HepG2 (cell line): ENCODE measurements at regions not wholly inside any gene's neighbourhood (a gene's known extent, or its start where the extent isn't known, plus 50 kb on each side); places are given as distances from the start of the nearest gene placed in this dataset.

Source experiments
- CHCHD3 ChIP-seq: sonication (generic); formaldehyde crosslinking; IDR thresholded peaks from 2 replicates; pipeline ENCODE4 v1.8.0; 2022; ENCODE audit warnings: mild to moderate bottlenecking, missing genetic modification reagents, moderate library complexity
- FIP1L1 ChIP-seq: fragments of 200-400 bp; formaldehyde crosslinking; IDR thresholded peaks from 2 replicates; pipeline ENCODE4 v1.6.1; 2018; ENCODE audit warnings: low read depth, mild to moderate bottlenecking, low read length, moderate library complexity, borderline replicate concordance; ENCODE audit not compliant: insufficient read depth
- GFI1 ChIP-seq: sonication (generic); formaldehyde crosslinking; IDR thresholded peaks from 2 replicates; pipeline ENCODE4 v1.5.0; 2020; ENCODE audit warnings: missing genetic modification reagents, mild to moderate bottlenecking, borderline replicate concordance
- HOXA7 ChIP-seq: sonication (generic); formaldehyde crosslinking; IDR thresholded peaks from 2 replicates; pipeline ENCODE4 v1.8.1; 2022; ENCODE audit warnings: mild to moderate bottlenecking, missing genetic modification reagents, moderate library complexity
- KDM6A ChIP-seq: IDR thresholded peaks from 2 replicates; pipeline ENCODE4 v1.6.1; 2016; ENCODE audit warnings: low read depth
- MED13 ChIP-seq: sonication (generic); formaldehyde crosslinking; IDR thresholded peaks from 2 replicates; pipeline ENCODE4 v1.5.0; 2020; ENCODE audit warnings: missing genetic modification reagents
- MZF1 ChIP-seq: sonication (generic); formaldehyde crosslinking; IDR thresholded peaks from 2 replicates; pipeline ENCODE4 v1.8.1; 2023; ENCODE audit warnings: mild to moderate bottlenecking, missing genetic modification reagents, borderline replicate concordance
- NFYC ChIP-seq: IDR thresholded peaks from 2 replicates; pipeline ENCODE4 v1.6.1; 2016; ENCODE audit warnings: missing genetic modification reagents, missing compliant biosample characterization
- PAWR ChIP-seq: sonication (generic); formaldehyde crosslinking; IDR thresholded peaks from 2 replicates; pipeline ENCODE4 v1.4.0; 2020; ENCODE audit warnings: missing genetic modification reagents, mild to moderate bottlenecking, borderline replicate concordance
- PITX1 ChIP-seq: sonication (generic); formaldehyde crosslinking; IDR thresholded peaks from 2 replicates; pipeline ENCODE4 v1.5.1; 2020; ENCODE audit warnings: mild to moderate bottlenecking, missing genetic modification reagents
- PTBP1 ChIP-seq: fragments of 200-400 bp; formaldehyde crosslinking; IDR thresholded peaks from 2 replicates; pipeline ENCODE4 v1.6.1; 2018; ENCODE audit warnings: low read length, low read depth; ENCODE audit not compliant: poor library complexity, severe bottlenecking
- RFXAP ChIP-seq: sonication (generic); formaldehyde crosslinking; IDR thresholded peaks from 2 replicates; pipeline ENCODE4 v1.4.0; 2020; ENCODE audit warnings: missing genetic modification reagents, borderline replicate concordance
- SMC3 ChIP-seq: IDR thresholded peaks from 2 replicates; pipeline ENCODE4 v1.6.1; 2011; ENCODE audit warnings: low read length, improper control_type of control experiment
- TBX2 ChIP-seq: sonication (generic); formaldehyde crosslinking; IDR thresholded peaks from 2 replicates; pipeline ENCODE4 v1.5.0; 2020; ENCODE audit warnings: missing genetic modification reagents, mild to moderate bottlenecking, borderline replicate concordance
- TCF7L2 ChIP-seq: IDR thresholded peaks from 2 replicates; pipeline ENCODE4 v1.6.1; 2011; ENCODE audit warnings: mild to moderate bottlenecking, low read depth, low read length, moderate library complexity
- THYN1 ChIP-seq: sonication (generic); formaldehyde crosslinking; IDR thresholded peaks from 2 replicates; pipeline ENCODE4 v1.8.1; 2023; ENCODE audit warnings: low read depth, mild to moderate bottlenecking, moderate library complexity, missing genetic modification reagents, borderline replicate concordance
- TRIM24 ChIP-seq: sonication (generic); formaldehyde crosslinking; IDR thresholded peaks from 2 replicates; pipeline ENCODE4 v1.8.0; 2022; ENCODE audit warnings: mild to moderate bottlenecking, missing genetic modification reagents
- ZFP1 ChIP-seq: IDR thresholded peaks from 2 replicates; pipeline ENCODE4 v1.6.1; 2016
- ZNF83 ChIP-seq: sonication (generic); formaldehyde crosslinking; IDR thresholded peaks from 2 replicates; pipeline ENCODE4 v1.4.0; 2020; ENCODE audit warnings: missing genetic modification reagents, mild to moderate bottlenecking, borderline replicate concordance
- TF ChIP-seq, protein P1 (sequence below): IDR thresholded peaks from 2 replicates; pipeline ENCODE4 v1.6.1; 2012; ENCODE audit warnings: low read length, improper control_type of control experiment

- TF ChIP-seq NFYC (CRISPR knock-in tag) (peak; percentile 15), ZFP1 (CRISPR knock-in tag) (peak; percentile 62; the same call in 1 of the 2 replicates), HOXA7 (CRISPR knock-in tag) (no peak), GFI1 (CRISPR knock-in tag) (peak; percentile 72), MED13 (CRISPR knock-in tag) (peak; percentile 80), TBX2 (peak; percentile 66), PAWR (CRISPR knock-in tag) (no peak; the same call in none of the 2 replicates), PITX1 (CRISPR knock-in tag) (peak; percentile 82), RFXAP (no peak), KDM6A (peak; percentile 70; the same call in 1 of the 2 replicates), SMC3 (peak; percentile 21; the same call in 1 of the 2 replicates), THYN1 (CRISPR knock-in tag) (no peak; the same call in 1 of the 2 replicates), TRIM24 (CRISPR knock-in tag) (no peak), TCF7L2 (no peak), ZNF83 (no peak), CHCHD3 (CRISPR knock-in tag) (peak; percentile 95), FIP1L1 (no peak), MZF1 (no peak), PTBP1 (peak; percentile 87)
- TF ChIP-seq, protein P1, sequence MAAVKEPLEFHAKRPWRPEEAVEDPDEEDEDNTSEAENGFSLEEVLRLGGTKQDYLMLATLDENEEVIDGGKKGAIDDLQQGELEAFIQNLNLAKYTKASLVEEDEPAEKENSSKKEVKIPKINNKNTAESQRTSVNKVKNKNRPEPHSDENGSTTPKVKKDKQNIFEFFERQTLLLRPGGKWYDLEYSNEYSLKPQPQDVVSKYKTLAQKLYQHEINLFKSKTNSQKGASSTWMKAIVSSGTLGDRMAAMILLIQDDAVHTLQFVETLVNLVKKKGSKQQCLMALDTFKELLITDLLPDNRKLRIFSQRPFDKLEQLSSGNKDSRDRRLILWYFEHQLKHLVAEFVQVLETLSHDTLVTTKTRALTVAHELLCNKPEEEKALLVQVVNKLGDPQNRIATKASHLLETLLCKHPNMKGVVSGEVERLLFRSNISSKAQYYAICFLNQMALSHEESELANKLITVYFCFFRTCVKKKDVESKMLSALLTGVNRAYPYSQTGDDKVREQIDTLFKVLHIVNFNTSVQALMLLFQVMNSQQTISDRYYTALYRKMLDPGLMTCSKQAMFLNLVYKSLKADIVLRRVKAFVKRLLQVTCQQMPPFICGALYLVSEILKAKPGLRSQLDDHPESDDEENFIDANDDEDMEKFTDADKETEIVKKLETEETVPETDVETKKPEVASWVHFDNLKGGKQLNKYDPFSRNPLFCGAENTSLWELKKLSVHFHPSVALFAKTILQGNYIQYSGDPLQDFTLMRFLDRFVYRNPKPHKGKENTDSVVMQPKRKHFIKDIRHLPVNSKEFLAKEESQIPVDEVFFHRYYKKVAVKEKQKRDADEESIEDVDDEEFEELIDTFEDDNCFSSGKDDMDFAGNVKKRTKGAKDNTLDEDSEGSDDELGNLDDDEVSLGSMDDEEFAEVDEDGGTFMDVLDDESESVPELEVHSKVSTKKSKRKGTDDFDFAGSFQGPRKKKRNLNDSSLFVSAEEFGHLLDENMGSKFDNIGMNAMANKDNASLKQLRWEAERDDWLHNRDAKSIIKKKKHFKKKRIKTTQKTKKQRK, result no peak
Measured at GRCh38 chr2:8625399-8626300, 56.2 kb upstream of the ID2 start (continued).
